Fibroblast of skin of left biceps (primary cell): ENCODE measurements at regions not wholly inside any gene's neighbourhood (a gene's known extent, or its start where the extent isn't known, plus 50 kb on each side); places are given as distances from the start of the nearest gene placed in this dataset.

Experiments
- DNase-seq, 2 experiments: peaks; one replicate each; pipeline ENCODE4 v3.0.0-alpha.2; 2013; ENCODE audit warnings: low read depth in 2 of 2

DNA sequence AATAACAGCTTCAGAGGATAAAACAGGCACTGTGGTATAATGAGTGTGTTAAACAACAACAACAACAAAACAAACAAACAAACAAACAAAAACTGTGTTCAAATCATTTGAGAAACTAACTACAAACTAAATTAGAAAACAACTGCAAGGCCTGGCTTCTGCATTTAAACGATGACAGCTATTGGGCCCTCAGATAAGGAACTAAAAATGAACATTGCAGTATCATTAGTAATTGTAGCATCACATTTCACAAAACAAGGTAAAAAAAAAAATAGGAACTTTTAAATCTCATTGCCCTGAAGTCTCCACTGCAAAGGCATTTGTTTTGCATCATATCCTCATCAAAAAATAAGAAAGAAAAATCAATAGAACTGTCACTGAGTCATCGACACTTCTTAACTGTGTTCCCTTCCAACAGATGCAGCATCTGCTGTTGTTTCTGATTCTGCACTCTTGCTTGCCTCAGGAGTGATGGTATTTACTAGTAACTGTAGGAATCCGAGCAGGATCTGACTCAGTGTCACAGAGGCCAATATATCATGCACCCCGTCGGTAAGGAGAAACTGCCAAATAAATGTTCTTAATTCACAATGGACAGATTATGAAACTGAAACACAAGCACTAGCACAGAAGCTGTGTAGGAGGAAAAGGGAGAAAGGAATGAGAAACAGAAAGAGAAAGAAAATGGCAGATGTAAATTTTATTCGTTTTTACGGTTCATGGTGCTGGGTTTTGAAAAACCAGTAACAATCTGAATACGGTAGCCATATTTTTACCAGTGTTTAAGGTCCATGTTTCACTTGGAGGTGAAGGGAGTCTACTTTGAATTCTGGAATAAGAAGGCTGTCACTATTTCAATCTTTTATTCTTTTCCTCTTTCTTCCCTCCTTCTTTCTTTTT lies 365.7 kb upstream of the EPHA7 start:
- DNase-seq: peak; percentile 79 to 82

- no peak for DNase-seq
Measured at GRCh38 chr6:93779086-93779841, 359.9 kb upstream of the EPHA7 start.

- DNase-seq: no peak
Measured at GRCh38 chr6:93759190-93759589, 339.8 kb upstream of the EPHA7 start.

DNA sequence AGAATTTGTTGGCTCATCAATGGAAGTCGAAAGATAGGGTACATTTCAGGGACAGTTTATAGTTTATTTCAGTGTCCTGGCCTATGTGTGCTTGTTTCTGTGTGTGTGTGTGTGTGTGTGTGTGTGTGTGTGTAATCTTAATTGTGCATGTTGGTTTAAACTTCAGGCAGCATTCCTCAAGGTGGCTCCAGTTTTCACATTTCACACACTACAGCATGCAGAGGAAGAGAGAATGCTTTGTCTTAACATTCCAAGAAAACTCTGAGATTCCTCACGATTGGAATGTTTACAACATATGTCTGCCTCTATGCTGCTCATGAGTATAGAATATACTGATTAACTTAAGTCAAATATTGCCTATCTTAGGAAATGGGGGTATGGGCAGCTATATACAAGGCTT lies 332.6 kb upstream of the EPHA7 start:
- peak in 1 of 2 experiments; percentile 3 for DNase-seq

DNA sequence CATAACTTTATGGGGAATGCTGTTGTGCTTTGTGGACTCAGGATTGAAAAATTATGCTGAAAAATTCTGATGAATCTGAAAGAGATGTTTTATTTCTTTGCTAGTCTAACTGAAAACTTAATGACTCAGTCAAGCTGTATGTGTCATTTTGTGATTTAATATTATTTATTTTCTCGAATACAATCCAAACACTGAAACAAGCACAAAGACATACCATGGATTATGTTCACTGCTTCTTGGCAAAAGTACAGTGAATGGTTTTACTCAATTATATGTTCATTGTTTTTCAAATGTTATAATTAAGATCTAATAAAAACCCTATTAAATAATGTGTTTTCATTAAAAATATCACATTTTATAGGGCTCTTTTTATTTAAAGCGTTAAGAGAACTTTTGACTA lies 330.6 kb upstream of the EPHA7 start:
- DNase-seq: no peak

GRCh38 chr6:93749191-93749590 lies 329.8 kb upstream of the EPHA7 start:
- no peak for DNase-seq

- no peak for DNase-seq
Measured at GRCh38 chr6:93746892-93747291, 327.5 kb upstream of the EPHA7 start.

DNA sequence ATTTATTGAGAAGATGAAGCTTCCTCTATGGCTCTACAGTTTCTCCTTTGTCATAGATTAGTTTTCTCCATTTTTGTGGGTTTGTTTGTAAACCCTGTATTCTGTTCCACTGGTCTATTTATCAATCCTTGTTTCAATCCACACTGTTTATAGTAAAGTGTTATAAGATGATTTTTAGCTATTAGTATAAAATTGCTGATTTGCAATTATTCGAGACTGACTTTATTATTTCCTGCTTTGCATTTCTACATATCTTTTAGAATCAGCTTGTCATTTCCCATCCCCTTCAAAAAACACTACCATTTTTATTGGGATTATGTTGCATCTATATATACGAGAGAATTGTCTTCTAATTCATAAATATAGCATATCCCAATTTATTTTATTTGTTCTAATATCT lies 325.9 kb upstream of the EPHA7 start:
- DNase-seq: no peak

GRCh38 chr6:93735099-93735498 lies 315.7 kb upstream of the EPHA7 start:
- no peak for DNase-seq

GRCh38 chr6:93731306-93731705 lies 311.9 kb upstream of the EPHA7 start:
- no peak for DNase-seq

DNA sequence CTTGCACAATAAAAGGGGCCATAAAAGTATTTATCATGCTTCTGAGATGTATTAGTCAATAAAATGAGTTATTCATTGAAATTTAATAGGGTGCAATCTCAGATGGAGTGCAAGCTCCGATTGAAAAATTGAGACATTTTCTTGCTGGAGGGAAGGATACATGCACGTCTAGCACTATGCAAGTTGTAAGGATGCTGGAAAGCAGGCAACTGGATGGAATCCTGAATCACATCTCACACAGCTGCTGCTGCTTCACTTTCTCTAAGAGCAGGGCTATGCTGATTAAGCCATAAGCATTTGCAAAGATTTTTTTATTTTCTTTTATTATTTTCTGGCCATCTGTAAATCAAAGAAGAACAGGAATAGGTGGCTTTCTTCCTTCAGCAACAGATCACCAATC lies 308.8 kb upstream of the EPHA7 start:
- DNase-seq: no peak

DNA sequence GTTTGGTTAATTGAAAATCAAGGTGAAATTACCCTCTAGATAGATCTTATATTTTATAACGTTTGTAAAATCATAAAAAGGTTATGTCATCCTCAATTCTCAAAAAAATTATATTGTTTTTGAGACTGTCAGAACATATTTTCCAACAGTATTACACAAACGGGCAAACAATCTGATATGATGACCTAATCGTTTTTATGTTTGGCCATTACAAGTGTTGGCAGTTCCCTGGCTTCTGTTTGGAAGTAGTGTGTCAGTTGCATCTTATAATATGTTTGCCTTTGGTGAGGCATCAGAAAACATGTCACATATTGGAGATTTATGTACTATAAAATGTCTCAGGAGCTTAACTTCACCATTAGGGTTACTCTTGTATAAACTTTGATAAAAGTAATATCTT lies 308.1 kb upstream of the EPHA7 start:
- no peak for DNase-seq

GRCh38 chr6:93721386-93722048 lies 302.2 kb upstream of the EPHA7 start:
- peak in 1 of 2 experiments; percentile 3 for DNase-seq

- no peak for DNase-seq
Measured at GRCh38 chr6:93713974-93714373, 294.6 kb upstream of the EPHA7 start.

DNA sequence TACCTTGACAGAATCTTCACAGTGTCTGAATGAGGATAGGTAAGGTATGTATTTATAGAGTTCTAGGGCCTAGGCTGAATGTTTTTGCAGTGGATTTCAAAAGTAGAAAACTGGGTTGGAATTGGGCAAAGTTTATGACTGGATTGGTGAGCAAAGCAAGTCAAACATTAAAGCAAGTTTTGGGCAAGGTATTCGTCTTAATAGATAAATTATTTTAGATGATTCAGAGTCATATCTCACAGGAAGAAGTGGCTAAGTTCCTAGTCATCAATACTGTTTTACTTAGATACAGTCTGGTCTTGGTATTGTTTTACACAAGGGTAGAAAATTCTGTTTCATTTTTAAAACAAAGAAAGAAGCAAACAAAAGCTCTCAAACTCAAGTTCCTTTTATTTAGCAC lies 284.1 kb upstream of the EPHA7 start:
- DNase-seq: no peak

- DNase-seq: no peak
Measured at GRCh38 chr6:93701526-93701925, 282.2 kb upstream of the EPHA7 start.

DNA sequence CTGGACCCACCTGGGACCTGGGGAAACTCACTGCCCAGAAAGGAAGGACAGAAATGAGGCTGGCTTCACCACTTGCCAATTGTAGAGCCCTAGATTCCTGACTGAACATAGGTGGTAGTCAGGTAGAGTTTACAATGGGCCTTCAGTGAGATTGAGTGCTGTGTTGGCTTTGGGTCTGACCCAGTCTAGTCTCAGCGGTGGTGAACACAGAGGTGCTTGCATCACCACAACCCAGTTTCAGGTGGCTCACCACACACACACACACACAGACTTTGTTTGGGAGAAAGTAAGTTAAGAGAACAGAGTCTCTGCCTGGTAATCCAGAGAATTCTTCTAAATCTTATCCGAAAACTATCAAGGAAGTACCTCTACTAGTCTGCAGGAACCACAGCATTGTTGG lies 266.1 kb upstream of the EPHA7 start:
- DNase-seq: no peak

DNA sequence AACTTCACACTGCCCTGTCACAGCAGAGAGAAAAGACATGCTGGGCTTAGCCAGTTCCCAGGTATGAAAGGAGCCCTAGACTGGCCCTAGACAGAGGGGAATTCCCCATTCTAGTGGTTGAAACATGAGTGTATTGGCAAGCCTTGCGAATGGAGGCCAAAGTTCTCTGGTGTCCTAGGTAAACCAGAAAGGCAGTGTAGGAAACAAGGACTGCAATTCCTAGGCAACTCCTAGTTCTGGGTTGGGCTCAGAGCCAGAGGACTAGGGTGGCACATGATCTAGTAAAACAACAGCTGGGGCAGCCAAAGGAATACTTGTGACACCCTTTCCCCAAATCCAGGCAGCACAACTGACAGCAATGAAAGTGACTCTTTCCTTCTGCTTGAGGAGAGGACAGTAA lies 265.0 kb upstream of the EPHA7 start:
- DNase-seq: no peak

GRCh38 chr6:93679836-93680235 lies 260.5 kb upstream of the EPHA7 start:
- no peak for DNase-seq

DNA sequence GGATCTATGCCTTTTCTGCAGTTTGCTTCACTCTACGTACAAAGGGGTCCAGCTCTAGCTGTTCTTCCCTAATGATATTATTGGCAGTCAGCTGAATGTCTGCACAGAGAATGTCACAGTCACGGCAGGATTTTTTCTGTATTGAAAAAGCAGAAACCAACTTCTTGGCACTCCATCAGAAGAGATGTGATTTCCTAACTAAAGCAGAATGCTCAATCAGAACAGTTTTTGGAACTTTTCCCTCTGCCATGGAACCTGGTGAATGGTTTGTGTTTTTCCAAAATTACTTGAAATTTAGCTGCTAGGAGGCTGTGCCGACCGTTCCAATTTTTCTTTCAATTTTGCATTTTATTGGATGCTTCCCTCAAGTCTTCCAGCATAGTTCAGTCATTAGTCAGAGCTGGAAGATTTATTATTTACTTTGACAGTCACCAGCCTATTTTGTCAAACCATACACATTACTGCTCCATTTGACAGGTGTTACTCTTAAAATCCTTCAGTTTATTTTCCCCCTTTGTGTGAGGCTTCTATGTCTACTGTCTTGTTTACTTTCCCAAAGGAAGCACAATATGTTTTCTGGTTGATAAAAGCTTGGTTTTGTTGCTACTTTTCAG lies 259.6 kb upstream of the EPHA7 start:
- no peak for DNase-seq

GRCh38 chr6:93677264-93677965 lies 258.1 kb upstream of the EPHA7 start:
- no peak for DNase-seq
